Tibial nerve (tissue), 4 donors: ENCODE measurements at regions not wholly inside any gene's neighbourhood (a gene's known extent, or its start where the extent isn't known, plus 50 kb on each side); places are given as distances from the start of the nearest gene placed in this dataset.

Experiments used
- CTCF ChIP-seq, 5 experiments: fragments of 200-600 bp in 3 of 5; fragments of 450-650 bp in 2 of 5; sonication (generic) in 3 of 5; IDR thresholded peaks; one replicate each; pipeline ENCODE4 v1.5.1; 2016 to 2019; ENCODE audit warnings: antibody characterized with exemption in 5 of 5, mild to moderate bottlenecking in 3 of 5, moderate library complexity in 2 of 5
- EP300 ChIP-seq, 2 donors: sonication (generic); formaldehyde crosslinking; IDR thresholded peaks; one replicate each; pipeline ENCODE4 v1.6.1; 2017; ENCODE audit warnings: antibody characterized with exemption in 2 of 2, mild to moderate bottlenecking in 1 of 2

- no peak for TF ChIP-seq CTCF (IDR thresholded peaks at IDR 0.05)
- TF ChIP-seq EP300 (IDR thresholded peaks at IDR 0.05): peak in 1 of 2 donors; percentile 12
Observed at GRCh38 chr13:90445179-90445578, 902.3 kb upstream of the MIR17HG start.
